Suprapubic skin (tissue), 4 donors: ENCODE measurements at regions not wholly inside any gene's neighbourhood (a gene's known extent, or its start where the extent isn't known, plus 50 kb on each side); places are given as distances from the start of the nearest gene placed in this dataset.

Experiments used
- DNase-seq, 2 donors: peaks; one replicate each; pipeline ENCODE4 v3.0.0-alpha.2; 2019; ENCODE audit warnings: low spot score in 2 of 2
- H3K27ac ChIP-seq: fragments of 200-600 bp; sonication (generic); one replicate; pipeline ENCODE4 v1.5.1; 2019
- H3K27me3 ChIP-seq: fragments of 200-600 bp; sonication (generic); one replicate; pipeline ENCODE4 v1.5.1; 2019
- H3K36me3 ChIP-seq: fragments of 200-600 bp; sonication (generic); one replicate; pipeline ENCODE4 v1.5.1; 2019
- H3K4me1 ChIP-seq: fragments of 200-600 bp; sonication (generic); one replicate; pipeline ENCODE4 v1.5.1; 2019
- H3K4me3 ChIP-seq: fragments of 200-600 bp; sonication (generic); one replicate; pipeline ENCODE4 v1.5.1; 2019; ENCODE audit warnings: mild to moderate bottlenecking
- H3K9me3 ChIP-seq: fragments of 200-600 bp; sonication (generic); one replicate; pipeline ENCODE4 v1.5.1; 2019
- EP300 ChIP-seq: sonication (generic); formaldehyde crosslinking; IDR thresholded peaks from one replicate; pipeline ENCODE4 v1.6.1; 2017; ENCODE audit warnings: antibody characterized with exemption
- POLR2A ChIP-seq, 2 donors: fragments of 450-650 bp; IDR thresholded peaks; one replicate each; pipeline ENCODE4 v1.6.1; 2017; ENCODE audit warnings: antibody characterized with exemption in 2 of 2, mild to moderate bottlenecking in 2 of 2, moderate library complexity in 2 of 2
- POLR2AphosphoS5 ChIP-seq, 3 donors: sonication (generic); formaldehyde crosslinking; IDR thresholded peaks; one replicate each; pipeline ENCODE4 v1.6.1; 2017; ENCODE audit warnings: antibody characterized with exemption in 3 of 3
- WGBS: methylation state at CpG from one replicate; pipeline ENCODE4 v1.1.5; 2018; 5-methylcytosine and 5-hydroxymethylcytosine counted together
- TF ChIP-seq, protein P1 (sequence below), 2 donors: fragments of 200-600 bp in 1 of 2; fragments of 450-650 bp in 1 of 2; sonication (generic) in 1 of 2; IDR thresholded peaks; one replicate each; pipeline ENCODE4 v1.5.1; 2016 to 2019; ENCODE audit warnings: antibody characterized with exemption in 2 of 2, mild to moderate bottlenecking in 1 of 2, moderate library complexity in 1 of 2

DNA sequence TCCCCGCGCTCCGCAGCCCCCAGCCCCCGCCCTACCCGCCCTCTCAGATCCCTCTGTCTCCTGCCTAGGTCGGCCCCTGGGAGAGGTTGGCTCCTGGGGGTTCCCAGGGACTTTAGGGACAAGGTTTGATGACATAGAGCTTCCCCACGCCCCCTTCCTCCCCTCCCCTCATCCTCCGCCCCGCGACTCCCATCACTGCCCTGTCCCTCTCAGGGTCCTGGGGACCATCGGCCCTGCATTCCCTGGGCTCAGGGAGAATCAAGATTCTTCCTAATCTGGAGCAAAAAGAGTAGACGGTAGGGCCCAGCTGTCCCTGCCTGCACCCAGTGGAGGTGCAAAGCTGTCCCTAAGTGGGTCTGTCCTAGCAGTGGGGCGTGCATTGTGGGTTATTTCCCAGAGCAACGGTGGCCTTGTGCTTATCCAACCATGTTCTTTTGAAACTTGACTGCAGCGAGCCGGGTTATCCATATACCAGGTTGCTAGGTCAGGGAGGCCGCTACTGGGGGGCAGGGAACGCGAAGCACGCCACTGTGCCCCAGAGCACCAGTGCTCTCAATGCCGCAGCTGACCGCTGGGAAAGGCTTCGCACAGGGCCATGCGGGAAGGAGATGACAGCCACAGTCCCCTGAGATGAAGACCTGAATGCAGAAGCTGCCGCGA is 124.4 kb upstream of the PRMT8 start:
- WGBS: 66% methylated on average over 18 of the region's 26 CpGs
- Histone ChIP-seq H3K27me3 (peaks cover 58% of the 10 kb centered on the region), H3K4me1 (peaks cover 13% of the 10 kb centered on the region), H3K9me3 (no peaks in the 10 kb centered on the region), H3K27ac (no peak overlapping the region), H3K4me3 (peak overlapping the region; percentile 50), H3K36me3 (no peaks in the 10 kb centered on the region)
- no peak for DNase-seq
- TF ChIP-seq POLR2A (IDR thresholded peaks at IDR 0.05) (no peak), EP300 (no peak), POLR2AphosphoS5 (IDR thresholded peaks at IDR 0.05) (no peak)
- TF ChIP-seq, protein P1, sequence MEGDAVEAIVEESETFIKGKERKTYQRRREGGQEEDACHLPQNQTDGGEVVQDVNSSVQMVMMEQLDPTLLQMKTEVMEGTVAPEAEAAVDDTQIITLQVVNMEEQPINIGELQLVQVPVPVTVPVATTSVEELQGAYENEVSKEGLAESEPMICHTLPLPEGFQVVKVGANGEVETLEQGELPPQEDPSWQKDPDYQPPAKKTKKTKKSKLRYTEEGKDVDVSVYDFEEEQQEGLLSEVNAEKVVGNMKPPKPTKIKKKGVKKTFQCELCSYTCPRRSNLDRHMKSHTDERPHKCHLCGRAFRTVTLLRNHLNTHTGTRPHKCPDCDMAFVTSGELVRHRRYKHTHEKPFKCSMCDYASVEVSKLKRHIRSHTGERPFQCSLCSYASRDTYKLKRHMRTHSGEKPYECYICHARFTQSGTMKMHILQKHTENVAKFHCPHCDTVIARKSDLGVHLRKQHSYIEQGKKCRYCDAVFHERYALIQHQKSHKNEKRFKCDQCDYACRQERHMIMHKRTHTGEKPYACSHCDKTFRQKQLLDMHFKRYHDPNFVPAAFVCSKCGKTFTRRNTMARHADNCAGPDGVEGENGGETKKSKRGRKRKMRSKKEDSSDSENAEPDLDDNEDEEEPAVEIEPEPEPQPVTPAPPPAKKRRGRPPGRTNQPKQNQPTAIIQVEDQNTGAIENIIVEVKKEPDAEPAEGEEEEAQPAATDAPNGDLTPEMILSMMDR (IDR thresholded peaks at IDR 0.05): no peak

DNA sequence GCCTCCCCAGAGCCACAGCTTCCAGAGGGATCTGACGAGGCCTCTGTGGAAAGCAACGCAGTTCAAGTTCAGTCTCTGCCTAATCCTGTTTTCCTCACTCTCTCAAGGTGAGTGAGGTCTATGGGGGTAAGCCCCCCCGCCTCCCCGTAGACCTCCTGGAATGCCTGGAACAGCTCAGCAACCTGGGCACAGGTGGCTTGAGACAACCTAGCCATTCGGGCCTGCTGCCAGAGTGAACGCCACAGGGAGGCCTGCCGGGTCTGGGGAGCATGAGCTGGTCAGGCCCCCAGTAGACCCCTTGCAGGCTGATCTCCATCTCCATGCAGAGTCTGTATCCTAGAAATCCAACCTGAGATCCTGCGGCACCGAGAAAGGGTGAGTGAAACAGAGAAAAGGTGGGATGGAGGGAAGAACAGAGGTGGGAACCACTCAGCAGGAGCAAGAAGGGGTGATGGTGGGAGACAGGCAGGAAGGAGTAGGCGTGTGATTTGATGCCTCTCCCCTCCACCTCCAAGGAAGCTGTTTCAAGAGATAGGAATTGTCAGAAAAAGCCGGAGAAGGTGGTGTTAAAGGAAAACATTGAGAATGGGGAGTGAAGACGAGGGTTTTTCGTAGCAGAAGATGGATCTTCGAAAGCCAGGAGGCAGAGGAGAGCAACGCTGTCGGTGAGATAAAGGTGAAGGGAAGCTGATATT is 123.1 kb upstream of the PRMT8 start:
- WGBS: 88% methylated on average over 15 of the region's 16 CpGs
- Histone ChIP-seq H3K36me3 (no peaks in the 10 kb centered on the region), H3K4me1 (peaks cover 13% of the 10 kb centered on the region), H3K27ac (no peak overlapping the region), H3K9me3 (no peaks in the 10 kb centered on the region), H3K27me3 (peaks cover 54% of the 10 kb centered on the region), H3K4me3 (no peak overlapping the region)
- DNase-seq: no peak
- TF ChIP-seq, protein P1 (IDR thresholded peaks at IDR 0.05): no peak
- TF ChIP-seq EP300 (no peak), POLR2A (IDR thresholded peaks at IDR 0.05) (no peak), POLR2AphosphoS5 (IDR thresholded peaks at IDR 0.05) (no peak)

DNA sequence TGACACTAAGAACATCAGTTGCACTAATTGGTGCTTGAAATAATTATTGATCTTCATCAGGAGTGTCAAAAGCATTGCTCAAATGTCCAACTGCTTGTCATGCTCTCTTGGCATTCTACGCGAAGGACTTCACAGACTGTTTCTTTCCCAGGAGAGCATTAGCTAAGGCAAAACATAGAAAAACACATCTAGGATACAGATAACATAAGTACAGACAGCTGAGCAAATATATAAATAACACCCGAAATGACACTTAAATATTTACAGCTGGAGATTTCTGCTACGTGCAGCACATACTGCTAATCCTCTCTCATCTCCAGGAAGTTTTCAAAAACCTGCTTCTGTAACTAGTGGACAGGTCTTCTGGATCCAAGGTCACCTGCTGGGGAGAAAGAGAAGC is 120.0 kb upstream of the PRMT8 start:
- Histone ChIP-seq H3K9me3 (no peaks in the 10 kb centered on the region), H3K27me3 (peaks cover 23% of the 10 kb centered on the region), H3K36me3 (no peaks in the 10 kb centered on the region), H3K27ac (no peak overlapping the region), H3K4me1 (peaks cover 4% of the 10 kb centered on the region), H3K4me3 (no peak overlapping the region)
- no peak for TF ChIP-seq EP300
- 43% methylated on average over 4 of the region's 4 CpGs for WGBS
- DNase-seq: no peak

DNA sequence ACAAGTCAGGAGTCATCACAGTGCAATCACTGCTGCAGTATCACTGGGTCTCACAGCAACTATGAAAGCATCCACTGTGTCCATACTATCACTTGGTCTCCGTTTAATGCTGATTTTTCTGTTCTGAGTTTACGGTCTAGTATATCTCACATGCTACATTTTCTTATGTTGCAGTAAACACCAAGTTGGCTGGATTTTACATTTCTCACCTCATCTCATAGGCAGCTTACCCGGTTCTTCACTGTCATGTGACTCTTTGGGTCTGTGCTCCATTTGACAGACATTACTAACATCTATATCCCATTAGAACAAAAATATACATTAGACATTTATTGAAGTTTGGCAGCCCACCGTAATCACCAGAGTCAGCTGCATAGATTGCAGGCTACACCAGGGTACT is 115.7 kb upstream of the PRMT8 start:
- DNase-seq: no peak
- H3K9me3 ChIP-seq: no peaks in the 10 kb centered on the region
- H3K27me3 ChIP-seq: peaks cover 3% of the 10 kb centered on the region
- peaks cover 5% of the 10 kb centered on the region for H3K4me1 ChIP-seq
- 90% methylated on average over 4 of the region's 4 CpGs for WGBS
- H3K36me3 ChIP-seq: no peaks in the 10 kb centered on the region
- TF ChIP-seq POLR2A (IDR thresholded peaks at IDR 0.05): no peak
- no peak for TF ChIP-seq POLR2AphosphoS5 (IDR thresholded peaks at IDR 0.05)
- TF ChIP-seq, protein P1 (IDR thresholded peaks at IDR 0.05): no peak
- no peak for TF ChIP-seq EP300
- no peak overlapping the region for H3K27ac ChIP-seq
- H3K4me3 ChIP-seq: no peak overlapping the region

DNA sequence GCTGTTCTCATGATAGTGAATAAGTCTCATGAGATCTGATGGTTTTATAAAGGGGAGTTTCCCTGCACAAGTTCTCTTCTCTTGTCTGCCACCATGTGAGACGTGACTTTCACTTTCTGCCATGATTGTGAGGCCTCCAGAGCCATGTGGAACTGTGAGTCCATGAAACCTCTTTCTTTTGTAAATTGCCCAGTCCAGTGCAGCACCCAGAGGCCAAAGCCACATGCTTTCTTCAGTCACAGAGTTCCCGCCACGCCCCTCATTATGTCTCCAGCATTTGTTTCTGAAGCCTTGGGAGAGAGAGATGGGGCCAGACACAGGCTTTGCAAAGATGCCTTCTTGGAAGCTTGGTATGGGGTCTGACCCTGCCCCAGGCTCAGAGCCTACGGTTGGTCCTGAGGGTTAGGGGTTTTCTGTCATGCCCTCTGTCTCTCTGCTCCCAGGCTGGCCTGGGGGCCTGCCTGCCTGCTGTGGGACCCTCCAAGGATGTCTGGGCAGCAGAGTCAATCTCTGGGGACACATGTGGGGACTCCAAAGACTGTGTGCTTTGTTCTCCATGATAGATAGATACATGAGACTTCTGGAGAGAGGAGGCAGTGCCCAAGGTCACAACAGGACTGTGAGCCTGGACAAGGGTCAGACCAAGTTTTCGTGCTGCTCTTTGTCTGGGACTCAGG is 114.1 kb upstream of the PRMT8 start:
- 78% methylated on average over 5 of the region's 5 CpGs for WGBS

More for the DNA sequence above, 114.1 kb upstream of the PRMT8 start:
- Histone ChIP-seq H3K36me3 (no peaks in the 10 kb centered on the region), H3K4me3 (no peak overlapping the region), H3K9me3 (no peaks in the 10 kb centered on the region), H3K27ac (no peak overlapping the region), H3K27me3 (no peaks in the 10 kb centered on the region), H3K4me1 (peaks cover 11% of the 10 kb centered on the region)
- no peak for TF ChIP-seq POLR2AphosphoS5 (IDR thresholded peaks at IDR 0.05)
- TF ChIP-seq EP300: no peak
- TF ChIP-seq, protein P1 (IDR thresholded peaks at IDR 0.05): no peak
- no peak for TF ChIP-seq POLR2A (IDR thresholded peaks at IDR 0.05)
- no peak for DNase-seq
